ENCODE measurements at regions not wholly inside any gene's neighbourhood (a gene's known extent, or its start where the extent isn't known, plus 50 kb on each side); places are given as distances from the start of the nearest gene placed in this dataset.
"Not testable (repeated sequence)": the region's sequence is repeated elsewhere in the genome, so short reads cannot be mapped to it uniquely, and the experiment has no call there.

- Histone ChIP-seq H3K27me3 (ENCODE audit: insufficient read depth, low read length, poor library complexity, severe bottlenecking) (no peaks in the 10 kb centered on the region), H3K9ac (ENCODE audit: low read depth, low read length, poor library complexity, severe bottlenecking) (no peak overlapping the region), H2AFZ (ENCODE audit: low read length) (no peak overlapping the region), H3K36me3 (ENCODE audit: insufficient read depth, low read length) (no peaks in the 10 kb centered on the region), H4K20me1 (ENCODE audit: insufficient read depth, low read length, poor library complexity, severe bottlenecking) (no peaks in the 10 kb centered on the region), H3K4me2 (ENCODE audit: low read depth, low read length, poor library complexity, severe bottlenecking) (no peak overlapping the region), H3K4me3 (ENCODE audit: low read length, poor library complexity, severe bottlenecking) (no peak overlapping the region), H3K9me3 (ENCODE audit: insufficient read depth, low read depth, low read length) (no peaks in the 10 kb centered on the region), H3K4me1 (ENCODE audit: insufficient read depth, low read length, poor library complexity, severe bottlenecking) (no peaks in the 10 kb centered on the region), H3K9me2 (replicated peaks; ENCODE audit: low read depth, low read length) (no peaks in the 10 kb centered on the region), H3K79me2 (ENCODE audit: insufficient read depth, low read length) (no peaks in the 10 kb centered on the region), H3F3A (ENCODE audit: low read depth) (no peaks in the 10 kb centered on the region)
- TF ChIP-seq, protein P1, sequence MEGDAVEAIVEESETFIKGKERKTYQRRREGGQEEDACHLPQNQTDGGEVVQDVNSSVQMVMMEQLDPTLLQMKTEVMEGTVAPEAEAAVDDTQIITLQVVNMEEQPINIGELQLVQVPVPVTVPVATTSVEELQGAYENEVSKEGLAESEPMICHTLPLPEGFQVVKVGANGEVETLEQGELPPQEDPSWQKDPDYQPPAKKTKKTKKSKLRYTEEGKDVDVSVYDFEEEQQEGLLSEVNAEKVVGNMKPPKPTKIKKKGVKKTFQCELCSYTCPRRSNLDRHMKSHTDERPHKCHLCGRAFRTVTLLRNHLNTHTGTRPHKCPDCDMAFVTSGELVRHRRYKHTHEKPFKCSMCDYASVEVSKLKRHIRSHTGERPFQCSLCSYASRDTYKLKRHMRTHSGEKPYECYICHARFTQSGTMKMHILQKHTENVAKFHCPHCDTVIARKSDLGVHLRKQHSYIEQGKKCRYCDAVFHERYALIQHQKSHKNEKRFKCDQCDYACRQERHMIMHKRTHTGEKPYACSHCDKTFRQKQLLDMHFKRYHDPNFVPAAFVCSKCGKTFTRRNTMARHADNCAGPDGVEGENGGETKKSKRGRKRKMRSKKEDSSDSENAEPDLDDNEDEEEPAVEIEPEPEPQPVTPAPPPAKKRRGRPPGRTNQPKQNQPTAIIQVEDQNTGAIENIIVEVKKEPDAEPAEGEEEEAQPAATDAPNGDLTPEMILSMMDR (conservative IDR thresholded peaks at IDR 0.05; ENCODE audit: low read length), result no peak
- TF ChIP-seq EZH2phosphoT487 (IDR thresholded peaks at IDR 0.05; ENCODE audit: borderline replicate concordance), result no peak
Measured at GRCh38 chr2:126272401-126272800, 383.6 kb upstream of the GYPC start.

GRCh38 chr2:126275098-126275497 lies 380.9 kb upstream of the GYPC start:
- TF ChIP-seq, protein P1 (conservative IDR thresholded peaks at IDR 0.05; ENCODE audit: low read length), result no peak
- no peak for TF ChIP-seq EZH2phosphoT487 (IDR thresholded peaks at IDR 0.05; ENCODE audit: borderline replicate concordance)
- H3K9ac ChIP-seq (ENCODE audit: low read depth, low read length, poor library complexity, severe bottlenecking), result no peak overlapping the region

DNA sequence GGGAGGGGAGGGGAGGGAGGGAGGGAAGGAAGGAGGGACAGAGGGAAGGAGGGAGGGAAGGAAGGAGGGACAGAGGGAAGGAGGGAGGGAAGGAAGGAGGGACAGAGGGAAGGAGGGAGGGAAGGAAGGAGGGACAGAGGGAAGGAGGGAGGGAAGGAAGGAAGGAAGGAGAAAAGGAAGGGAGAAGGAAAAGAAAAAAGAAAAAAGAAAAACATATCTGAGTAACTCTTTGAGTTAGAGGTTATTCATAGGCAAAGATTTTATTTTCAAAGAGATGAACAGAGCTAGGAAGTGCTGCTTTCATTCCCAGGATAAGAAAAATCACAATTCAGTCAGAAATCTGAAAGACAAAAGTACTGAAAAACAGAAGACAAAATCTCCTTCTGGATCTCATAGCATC lies 379.7 kb upstream of the GYPC start:
- not testable (repeated sequence) for H3K9me2 ChIP-seq (replicated peaks; ENCODE audit: low read depth, low read length); H3K27me3 ChIP-seq (ENCODE audit: insufficient read depth, low read length, poor library complexity, severe bottlenecking); H3K4me1 ChIP-seq (ENCODE audit: insufficient read depth, low read length, poor library complexity, severe bottlenecking); H3K4me3 ChIP-seq (ENCODE audit: low read length, poor library complexity, severe bottlenecking); H3K79me2 ChIP-seq (ENCODE audit: insufficient read depth, low read length); H4K20me1 ChIP-seq (ENCODE audit: insufficient read depth, low read length, poor library complexity, severe bottlenecking); H3K4me2 ChIP-seq (ENCODE audit: low read depth, low read length, poor library complexity, severe bottlenecking); H3K9ac ChIP-seq (ENCODE audit: low read depth, low read length, poor library complexity, severe bottlenecking); H3K36me3 ChIP-seq (ENCODE audit: insufficient read depth, low read length); H3K9me3 ChIP-seq (ENCODE audit: insufficient read depth, low read depth, low read length); H3F3A ChIP-seq (ENCODE audit: low read depth); H2AFZ ChIP-seq (ENCODE audit: low read length)

More at GRCh38 chr2:126275098-126275497, 380.9 kb upstream of the GYPC start:
- H3K4me2 ChIP-seq (ENCODE audit: low read depth, low read length, poor library complexity, severe bottlenecking), result no peak overlapping the region
- no peaks in the 10 kb centered on the region for H3F3A ChIP-seq (ENCODE audit: low read depth)
- H3K4me3 ChIP-seq (ENCODE audit: low read length, poor library complexity, severe bottlenecking), result no peak overlapping the region
- no peak overlapping the region for H2AFZ ChIP-seq (ENCODE audit: low read length)
- H3K9me2 ChIP-seq (replicated peaks; ENCODE audit: low read depth, low read length), result no peaks in the 10 kb centered on the region
- no peaks in the 10 kb centered on the region for H3K79me2 ChIP-seq (ENCODE audit: insufficient read depth, low read length)
- no peaks in the 10 kb centered on the region for H3K27me3 ChIP-seq (ENCODE audit: insufficient read depth, low read length, poor library complexity, severe bottlenecking)
- no peaks in the 10 kb centered on the region for H3K4me1 ChIP-seq (ENCODE audit: insufficient read depth, low read length, poor library complexity, severe bottlenecking)
- H4K20me1 ChIP-seq (ENCODE audit: insufficient read depth, low read length, poor library complexity, severe bottlenecking), result no peaks in the 10 kb centered on the region
- H3K9me3 ChIP-seq (ENCODE audit: insufficient read depth, low read depth, low read length), result no peaks in the 10 kb centered on the region
- no peaks in the 10 kb centered on the region for H3K36me3 ChIP-seq (ENCODE audit: insufficient read depth, low read length)

DNA sequence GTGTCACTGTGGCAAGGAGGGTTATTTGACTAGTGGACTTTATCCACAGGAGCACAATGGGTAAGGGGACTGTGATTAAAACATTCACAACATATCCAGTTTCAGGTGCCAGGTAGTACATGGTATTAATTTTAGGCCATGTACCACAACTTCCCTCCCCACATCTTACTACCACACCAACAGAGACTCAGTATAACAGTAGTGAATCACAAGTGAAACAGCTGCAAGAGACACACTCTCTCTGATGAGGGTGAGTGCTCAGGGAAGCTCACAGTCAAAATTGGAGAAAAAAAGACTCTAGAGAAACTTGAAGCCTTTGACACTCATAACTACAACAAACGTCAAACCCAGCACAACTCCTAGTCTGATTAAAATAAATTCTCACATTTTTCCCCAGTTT lies 367.6 kb upstream of the GYPC start:
- Histone ChIP-seq H4K20me1 (ENCODE audit: insufficient read depth, low read length, poor library complexity, severe bottlenecking) (no peaks in the 10 kb centered on the region), H3K79me2 (ENCODE audit: insufficient read depth, low read length) (no peaks in the 10 kb centered on the region), H3K36me3 (ENCODE audit: insufficient read depth, low read length) (no peaks in the 10 kb centered on the region), H3K4me2 (ENCODE audit: low read depth, low read length, poor library complexity, severe bottlenecking) (no peak overlapping the region), H3K9me3 (ENCODE audit: insufficient read depth, low read depth, low read length) (no peaks in the 10 kb centered on the region), H3K9me2 (replicated peaks; ENCODE audit: low read depth, low read length) (no peaks in the 10 kb centered on the region), H2AFZ (ENCODE audit: low read length) (no peak overlapping the region), H3K4me1 (ENCODE audit: insufficient read depth, low read length, poor library complexity, severe bottlenecking) (no peaks in the 10 kb centered on the region), H3K4me3 (ENCODE audit: low read length, poor library complexity, severe bottlenecking) (no peak overlapping the region), H3F3A (ENCODE audit: low read depth) (no peaks in the 10 kb centered on the region), H3K9ac (ENCODE audit: low read depth, low read length, poor library complexity, severe bottlenecking) (no peak overlapping the region), H3K27me3 (ENCODE audit: insufficient read depth, low read length, poor library complexity, severe bottlenecking) (no peaks in the 10 kb centered on the region)
- TF ChIP-seq EZH2phosphoT487 (IDR thresholded peaks at IDR 0.05; ENCODE audit: borderline replicate concordance), result no peak
- TF ChIP-seq, protein P1 (conservative IDR thresholded peaks at IDR 0.05; ENCODE audit: low read length), result no peak

DNA sequence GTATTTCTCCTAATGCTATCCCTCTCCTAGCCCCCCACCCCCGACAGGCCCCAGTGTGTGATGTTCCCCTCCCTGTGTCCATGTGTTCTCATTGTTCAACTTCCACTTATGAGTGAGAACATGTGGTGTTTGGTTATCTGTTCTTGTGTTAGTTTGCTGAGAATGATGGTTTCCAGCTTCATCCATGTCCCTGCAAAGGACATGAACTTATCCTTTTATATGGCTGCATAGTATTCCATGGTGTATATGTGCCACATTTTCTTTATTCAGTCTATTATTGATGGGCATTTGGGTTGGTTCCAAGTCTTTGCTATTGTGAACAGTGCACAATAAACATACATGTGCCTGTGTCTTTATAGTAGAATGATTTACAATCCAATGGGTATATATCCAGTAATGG lies 362.0 kb upstream of the GYPC start:
- H3K4me1 ChIP-seq (ENCODE audit: insufficient read depth, low read length, poor library complexity, severe bottlenecking); H3K9me2 ChIP-seq (replicated peaks; ENCODE audit: low read depth, low read length); H3K79me2 ChIP-seq (ENCODE audit: insufficient read depth, low read length); H3K27me3 ChIP-seq (ENCODE audit: insufficient read depth, low read length, poor library complexity, severe bottlenecking); H3K4me3 ChIP-seq (ENCODE audit: low read length, poor library complexity, severe bottlenecking); H3F3A ChIP-seq (ENCODE audit: low read depth); H3K36me3 ChIP-seq (ENCODE audit: insufficient read depth, low read length); H4K20me1 ChIP-seq (ENCODE audit: insufficient read depth, low read length, poor library complexity, severe bottlenecking); H3K9ac ChIP-seq (ENCODE audit: low read depth, low read length, poor library complexity, severe bottlenecking); H3K4me2 ChIP-seq (ENCODE audit: low read depth, low read length, poor library complexity, severe bottlenecking); H2AFZ ChIP-seq (ENCODE audit: low read length); H3K9me3 ChIP-seq (ENCODE audit: insufficient read depth, low read depth, low read length): not testable (repeated sequence)

All from Loucy (cell line).